GM03348 (cell line): ENCODE measurements at regions not wholly inside any gene's neighbourhood (a gene's known extent, or its start where the extent isn't known, plus 50 kb on each side); places are given as distances from the start of the nearest gene placed in this dataset.

Experiments used
- DNase-seq: peaks from one replicate; pipeline ENCODE4 v3.0.0; 2012; ENCODE audit warnings: low spot score

GRCh38 chr2:108067820-108068405 lies 81.6 kb downstream of the SLC5A7 start:
- no peak for DNase-seq

GRCh38 chr2:108069515-108070310 lies 83.4 kb downstream of the SLC5A7 start:
- no peak for DNase-seq

GRCh38 chr2:108073415-108074072 lies 87.2 kb downstream of the SLC5A7 start:
- DNase-seq: no peak

GRCh38 chr2:108074150-108074549 lies 87.8 kb downstream of the SLC5A7 start:
- no peak for DNase-seq

GRCh38 chr2:108074946-108075345 lies 88.6 kb downstream of the SLC5A7 start:
- DNase-seq: no peak

GRCh38 chr2:108076527-108076926 lies 90.2 kb downstream of the SLC5A7 start:
- DNase-seq: no peak

GRCh38 chr2:108079736-108080135 lies 93.4 kb downstream of the SLC5A7 start:
- no peak for DNase-seq

- no peak for DNase-seq
Measured at GRCh38 chr2:108080177-108080576, 93.9 kb downstream of the SLC5A7 start.

GRCh38 chr2:108082978-108083377 lies 96.7 kb downstream of the SLC5A7 start:
- no peak for DNase-seq

- DNase-seq: no peak
Measured at GRCh38 chr2:108084311-108084710, 98.0 kb downstream of the SLC5A7 start.

- no peak for DNase-seq
Measured at GRCh38 chr2:108092886-108093285, 106.6 kb downstream of the SLC5A7 start.

GRCh38 chr2:108101481-108101880 lies 115.2 kb downstream of the SLC5A7 start:
- no peak for DNase-seq

GRCh38 chr2:108106731-108107130 lies 120.4 kb downstream of the SLC5A7 start:
- no peak for DNase-seq

- DNase-seq: no peak
Measured at GRCh38 chr2:108111936-108112335, 125.6 kb downstream of the SLC5A7 start.

GRCh38 chr2:108115868-108116267 lies 123.9 kb upstream of the SULT1C3 start:
- DNase-seq: no peak

GRCh38 chr2:108118996-108119395 lies 120.8 kb upstream of the SULT1C3 start:
- DNase-seq: no peak

- DNase-seq: no peak
Measured at GRCh38 chr2:108119492-108119891, 120.3 kb upstream of the SULT1C3 start.

- no peak for DNase-seq
Measured at GRCh38 chr2:108124736-108125495, 114.9 kb upstream of the SULT1C3 start.

GRCh38 chr2:108125581-108125980 lies 114.2 kb upstream of the SULT1C3 start:
- no peak for DNase-seq

GRCh38 chr2:108128249-108128648 lies 111.5 kb upstream of the SULT1C3 start:
- no peak for DNase-seq

GRCh38 chr2:108129636-108130035 lies 110.1 kb upstream of the SULT1C3 start:
- DNase-seq: no peak

GRCh38 chr2:108133457-108133856 lies 106.3 kb upstream of the SULT1C3 start:
- DNase-seq: no peak

- DNase-seq: peak; percentile 3
Measured at GRCh38 chr2:108139521-108139920, 100.2 kb upstream of the SULT1C3 start.
